GM19351 (cell line): ENCODE measurements at regions not wholly inside any gene's neighbourhood (a gene's known extent, or its start where the extent isn't known, plus 50 kb on each side); places are given as distances from the start of the nearest gene placed in this dataset.
A peak's percentile ranks its signal among the peaks of the same experiment; 100 is the strongest.
"Not testable (repeated sequence)": the region's sequence is repeated elsewhere in the genome, so short reads cannot be mapped to it uniquely, and the experiment has no call there.

Experiments used
- ATAC-seq: cut with Tn5 transposase; IDR thresholded peaks from one replicate; pipeline ENCODE4 v1.9.1; 2021; ENCODE audit warnings: mild to moderate bottlenecking, moderate library complexity; ENCODE audit not compliant: unreplicated experiment

- ATAC-seq, result no peak
These were observed 195.8 kb downstream of the HAO1 start for GRCh38 chr20:7744411-7744810.

GRCh38 chr20:7748624-7749023 is 191.6 kb downstream of the HAO1 start:
- no peak for ATAC-seq

- ATAC-seq, result no peak
These were observed 186.2 kb downstream of the HAO1 start for GRCh38 chr20:7754102-7754501.

- no peak for ATAC-seq
These were observed 181.9 kb downstream of the HAO1 start for GRCh38 chr20:7758406-7758805.

GRCh38 chr20:7760247-7761031 is 179.8 kb downstream of the HAO1 start:
- no peak for ATAC-seq

- peak; percentile 89 for ATAC-seq
These were observed 175.0 kb downstream of the HAO1 start for GRCh38 chr20:7765221-7765620.

GRCh38 chr20:7770046-7770445 is 170.2 kb downstream of the HAO1 start:
- ATAC-seq, result no peak

- ATAC-seq, result peak; percentile 84
These were observed 169.7 kb downstream of the HAO1 start for GRCh38 chr20:7770578-7770977.

GRCh38 chr20:7772371-7772770 is 167.9 kb downstream of the HAO1 start:
- no peak for ATAC-seq

GRCh38 chr20:7773511-7773910 is 166.7 kb downstream of the HAO1 start:
- ATAC-seq, result no peak

GRCh38 chr20:7775072-7775471 is 165.2 kb downstream of the HAO1 start:
- ATAC-seq, result no peak

GRCh38 chr20:7776148-7776547 is 164.1 kb downstream of the HAO1 start:
- ATAC-seq, result no peak

GRCh38 chr20:7790189-7790588 is 150.1 kb downstream of the HAO1 start:
- ATAC-seq, result no peak

GRCh38 chr20:7792150-7792869 is 147.9 kb downstream of the HAO1 start:
- ATAC-seq, result no peak

GRCh38 chr20:7798176-7798575 is 142.1 kb downstream of the HAO1 start:
- no peak for ATAC-seq

- ATAC-seq, result no peak
These were observed 140.4 kb downstream of the HAO1 start for GRCh38 chr20:7799862-7800261.

GRCh38 chr20:7803411-7804151 is 136.7 kb downstream of the HAO1 start:
- ATAC-seq, result not testable (repeated sequence)

GRCh38 chr20:7806831-7807230 is 133.4 kb downstream of the HAO1 start:
- no peak for ATAC-seq

GRCh38 chr20:7817286-7817685 is 123.0 kb downstream of the HAO1 start:
- no peak for ATAC-seq

GRCh38 chr20:7818477-7818876 is 121.8 kb downstream of the HAO1 start:
- no peak for ATAC-seq

- ATAC-seq, result no peak
These were observed 119.4 kb downstream of the HAO1 start for GRCh38 chr20:7820897-7821296.

GRCh38 chr20:7822772-7823171 is 117.5 kb downstream of the HAO1 start:
- no peak for ATAC-seq
